ENCODE measurements at regions not wholly inside any gene's neighbourhood (a gene's known extent, or its start where the extent isn't known, plus 50 kb on each side); places are given as distances from the start of the nearest gene placed in this dataset.

- no peak for DNase-seq
Measured at GRCh38 chr2:173818285-173818684, 146.9 kb downstream of the SP3 start.

- no peak for DNase-seq
Measured at GRCh38 chr2:173819852-173820251, 145.3 kb downstream of the SP3 start.

GRCh38 chr2:173821451-173821850 lies 143.7 kb downstream of the SP3 start:
- no peak for DNase-seq

- no peak for DNase-seq
Measured at GRCh38 chr2:173822889-173823542, 142.2 kb downstream of the SP3 start.

- DNase-seq: no peak
Measured at GRCh38 chr2:173823543-173823939, 141.6 kb downstream of the SP3 start.

- no peak for DNase-seq
Measured at GRCh38 chr2:173828189-173829142, 136.7 kb downstream of the SP3 start.

GRCh38 chr2:173829727-173830126 lies 135.4 kb downstream of the SP3 start:
- DNase-seq: no peak

GRCh38 chr2:173830170-173830569 lies 135.0 kb downstream of the SP3 start:
- DNase-seq: no peak

- DNase-seq: peak; percentile 60
Measured at GRCh38 chr2:173831312-173832229, 133.6 kb downstream of the SP3 start.

- DNase-seq: no peak
Measured at GRCh38 chr2:173834141-173834540, 131.0 kb downstream of the SP3 start.

- DNase-seq: no peak
Measured at GRCh38 chr2:173835726-173836125, 129.4 kb downstream of the SP3 start.

GRCh38 chr2:173841110-173841509 lies 124.1 kb downstream of the SP3 start:
- no peak for DNase-seq

GRCh38 chr2:173843526-173843925 lies 121.6 kb downstream of the SP3 start:
- no peak for DNase-seq

GRCh38 chr2:173851141-173851641 lies 114.0 kb downstream of the SP3 start:
- peak; percentile 75 for DNase-seq

- DNase-seq: no peak
Measured at GRCh38 chr2:173854141-173854540, 111.0 kb downstream of the SP3 start.

GRCh38 chr2:173854840-173855239 lies 110.3 kb downstream of the SP3 start:
- DNase-seq: no peak

GRCh38 chr2:173855661-173856060 lies 109.5 kb downstream of the SP3 start:
- no peak for DNase-seq

All from muscle of arm (tissue), 1 donor.